Stimulated activated effector memory CD8-positive, alpha-beta T cell treated with anti-CD3 and anti-CD28 coated beads, Interleukin-12 subunit alpha, Interleukin-12 subunit beta, amount 100 ng/mL, for 72 hours (primary cell): ENCODE measurements at regions not wholly inside any gene's neighbourhood (a gene's known extent, or its start where the extent isn't known, plus 50 kb on each side); places are given as distances from the start of the nearest gene placed in this dataset.

ENCODE experiments used
- ATAC-seq: fragments of 150-1000 bp; cut with Tn5 transposase; 2 replicates; pipeline ENCODE4 v1.10.0; 2021
- DNase-seq, 2 donors: peaks; one replicate each; pipeline ENCODE4 v3.0.0; 2021 to 2022; ENCODE audit warnings: low spot score in 2 of 2
- H3K27ac Mint-ChIP-seq: one replicate; pipeline ENCODE4 v1.8.0; 2022; ENCODE audit warnings: mild to moderate bottlenecking, mixed read lengths
- H3K36me3 Mint-ChIP-seq: one replicate; pipeline ENCODE4 v1.8.0; 2022; ENCODE audit warnings: mild to moderate bottlenecking, mixed read lengths
- H3K4me1 Mint-ChIP-seq: one replicate; pipeline ENCODE4 v1.8.0; 2022; ENCODE audit warnings: mixed read lengths
- H3K4me3 Mint-ChIP-seq: one replicate; pipeline ENCODE4 v1.8.0; 2022; ENCODE audit warnings: mild to moderate bottlenecking, mixed read lengths
- H3K9me3 Mint-ChIP-seq: one replicate; pipeline ENCODE4 v1.8.0; 2022; ENCODE audit warnings: mixed read lengths

DNA sequence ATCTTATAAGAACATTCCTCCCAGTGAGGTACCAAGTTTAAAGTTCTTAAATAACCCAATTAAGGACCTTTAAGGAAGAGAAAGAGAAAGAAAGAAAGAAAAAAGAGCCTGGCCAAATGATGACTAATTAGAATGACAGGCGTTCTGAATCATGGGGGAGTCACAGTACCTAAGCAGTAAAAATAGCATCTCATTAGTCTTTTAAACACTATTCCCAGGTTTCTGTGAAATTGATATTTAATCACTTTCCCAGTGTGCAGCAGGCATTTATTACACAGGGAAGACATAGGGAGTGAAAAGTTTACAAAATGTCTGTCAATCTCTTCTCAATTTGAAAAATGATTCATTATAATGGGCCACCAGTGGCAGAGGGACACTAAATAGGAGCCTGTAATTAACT is 251.4 kb upstream of the MANEA start:
- no peak for ATAC-seq
- no peaks in the 10 kb centered on the region for H3K36me3 Mint-ChIP-seq
- peaks cover 3% of the 10 kb centered on the region for H3K9me3 Mint-ChIP-seq
- no peak overlapping the region for H3K27ac Mint-ChIP-seq
- H3K4me1 Mint-ChIP-seq: no peaks in the 10 kb centered on the region
- no peak for DNase-seq
- no peak overlapping the region for H3K4me3 Mint-ChIP-seq

DNA sequence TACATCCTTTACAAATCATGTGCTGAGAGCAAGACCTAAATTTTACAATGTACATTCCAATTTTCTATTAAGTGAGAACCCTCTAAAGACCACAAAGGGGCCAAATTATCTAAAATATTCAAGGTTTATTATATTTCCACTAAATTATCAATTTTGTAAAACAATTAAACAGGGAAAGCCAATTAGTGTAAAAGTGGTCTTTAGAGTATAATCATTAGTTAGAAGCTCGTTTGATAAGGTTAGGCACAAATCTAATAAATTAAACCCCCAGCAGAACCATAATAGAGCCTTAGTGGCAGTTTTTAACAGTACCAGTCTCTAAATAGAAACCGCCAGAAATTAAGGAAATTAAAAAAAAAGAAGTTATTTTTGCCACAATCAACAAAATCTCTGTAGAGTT is 249.1 kb upstream of the MANEA start:
- H3K4me3 Mint-ChIP-seq: no peak overlapping the region
- DNase-seq: no peak
- ATAC-seq: no peak
- H3K9me3 Mint-ChIP-seq: peaks cover 3% of the 10 kb centered on the region
- no peak overlapping the region for H3K27ac Mint-ChIP-seq
- no peaks in the 10 kb centered on the region for H3K36me3 Mint-ChIP-seq
- H3K4me1 Mint-ChIP-seq: no peaks in the 10 kb centered on the region

DNA sequence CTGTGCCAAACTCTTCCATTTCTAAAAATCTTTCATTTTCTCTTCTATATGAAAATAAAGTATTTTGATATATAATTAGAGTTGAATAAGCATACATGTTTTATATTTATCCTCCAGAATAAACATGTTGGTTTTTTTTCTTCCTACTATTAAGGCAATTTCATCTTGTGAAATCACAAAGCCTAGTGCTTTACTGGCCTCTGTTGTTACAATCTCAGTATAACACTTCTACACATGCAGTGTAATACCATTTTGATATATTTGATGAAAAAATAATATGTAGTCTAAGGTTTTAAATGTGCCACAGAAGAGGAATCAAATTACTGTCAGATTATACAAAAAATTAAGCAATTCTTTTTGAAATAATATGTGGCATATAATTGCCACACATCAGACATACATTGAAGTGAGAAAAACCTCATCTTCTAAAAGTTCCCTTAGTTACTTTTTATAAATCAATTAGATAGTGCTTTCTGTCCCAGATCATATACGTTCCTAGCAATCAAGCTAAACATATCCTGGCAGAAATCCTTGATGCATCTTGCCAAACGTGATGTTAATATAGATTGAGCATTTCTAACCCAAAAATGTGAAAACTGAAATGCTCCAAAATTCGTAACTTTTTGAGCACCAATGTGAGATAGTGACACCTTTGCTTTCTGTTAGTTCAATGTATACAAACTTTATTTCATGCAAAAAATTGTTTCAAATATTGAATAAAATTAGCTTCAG is 225.1 kb upstream of the MANEA start:
- Mint-ChIP-seq H3K4me1 (no peaks in the 10 kb centered on the region), H3K36me3 (no peaks in the 10 kb centered on the region), H3K27ac (no peak overlapping the region), H3K4me3 (no peak overlapping the region), H3K9me3 (no peaks in the 10 kb centered on the region)
- no peak for DNase-seq
- no peak for ATAC-seq

DNA sequence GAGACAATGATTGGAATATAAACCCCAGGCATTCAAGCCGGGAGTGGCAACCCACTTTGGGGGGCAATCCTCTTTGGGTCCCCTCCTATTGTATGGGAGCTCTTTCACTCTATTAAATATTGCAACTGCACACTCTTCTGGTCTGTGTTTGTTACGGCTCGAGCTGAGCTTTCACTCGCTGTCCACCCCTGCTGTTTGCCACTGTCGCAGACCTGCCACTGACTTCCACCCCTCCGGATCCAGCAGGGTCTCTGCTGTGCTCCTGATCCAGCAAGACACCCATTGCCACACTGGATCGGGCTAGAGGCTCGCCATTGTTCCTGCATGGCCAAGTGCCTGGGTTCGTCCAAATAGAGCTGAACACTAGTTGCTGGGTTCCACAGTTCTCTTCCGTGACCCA is 222.8 kb upstream of the MANEA start:
- Mint-ChIP-seq H3K9me3 (no peaks in the 10 kb centered on the region), H3K4me3 (no peak overlapping the region), H3K36me3 (no peaks in the 10 kb centered on the region), H3K27ac (no peak overlapping the region), H3K4me1 (no peaks in the 10 kb centered on the region)
- no peak for DNase-seq
- no peak for ATAC-seq

DNA sequence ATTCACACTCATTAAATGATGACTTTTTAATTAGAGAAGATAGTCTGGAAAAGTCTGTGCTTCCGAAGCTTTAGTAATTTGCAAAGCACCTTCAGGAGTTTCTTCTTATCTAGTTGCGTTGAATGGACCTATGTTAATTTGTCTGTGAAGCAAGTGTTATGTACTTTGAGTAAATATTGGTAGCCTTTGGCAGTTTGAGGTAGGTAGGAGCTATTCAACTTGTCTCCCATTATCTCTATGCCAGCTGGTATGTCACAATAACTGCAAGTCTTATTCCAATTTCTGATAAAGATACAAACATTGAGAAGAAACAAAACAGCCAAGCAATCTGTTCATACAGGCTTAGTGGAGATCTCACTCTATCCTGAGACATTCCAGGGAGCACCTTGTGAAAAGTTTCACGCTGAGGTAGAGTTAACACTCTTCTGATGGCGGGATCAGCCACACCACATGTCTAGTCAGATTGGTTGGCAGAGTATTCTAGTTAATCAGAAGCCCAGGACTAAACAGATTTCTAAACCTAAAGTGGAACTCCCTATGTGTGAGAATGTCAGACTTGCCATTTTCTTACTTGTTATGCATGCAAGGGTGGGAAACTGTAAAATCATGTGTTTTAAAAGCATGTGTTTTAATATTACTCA is 219.8 kb upstream of the MANEA start:
- no peak overlapping the region for H3K27ac Mint-ChIP-seq
- no peaks in the 10 kb centered on the region for H3K4me1 Mint-ChIP-seq
- no peaks in the 10 kb centered on the region for H3K9me3 Mint-ChIP-seq
- ATAC-seq (no peak), DNase-seq (no peak)
- no peak overlapping the region for H3K4me3 Mint-ChIP-seq
- no peaks in the 10 kb centered on the region for H3K36me3 Mint-ChIP-seq

DNA sequence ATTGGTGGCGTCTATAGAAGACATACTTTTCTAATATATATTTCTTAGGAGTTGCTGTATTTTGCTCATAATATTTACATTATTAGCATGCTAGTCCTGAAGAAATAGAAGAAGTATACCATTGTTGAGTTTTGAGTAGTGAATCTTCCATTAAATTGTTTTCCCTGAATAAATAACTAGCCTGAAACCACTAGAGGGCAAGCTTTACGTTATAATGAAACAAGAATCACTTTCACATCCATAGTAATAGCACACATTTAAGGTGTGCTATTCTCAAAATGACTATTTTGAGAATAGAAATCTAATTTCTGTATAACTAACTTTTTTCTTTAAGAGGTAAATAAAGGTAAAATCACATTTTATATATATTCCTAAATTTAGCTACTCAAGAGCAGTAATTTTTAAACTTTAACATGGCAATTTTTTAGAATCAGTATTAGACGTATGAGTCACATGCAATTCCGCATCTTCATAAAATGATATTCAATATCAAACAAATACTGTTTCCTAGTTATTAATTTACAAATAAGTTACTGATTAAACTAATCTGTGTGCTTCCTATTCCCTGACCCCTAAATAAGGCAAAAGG is 213.2 kb upstream of the MANEA start:
- Mint-ChIP-seq H3K36me3 (no peaks in the 10 kb centered on the region), H3K4me3 (no peak overlapping the region), H3K9me3 (no peaks in the 10 kb centered on the region), H3K27ac (no peak overlapping the region), H3K4me1 (no peaks in the 10 kb centered on the region)
- ATAC-seq: no peak
- no peak for DNase-seq

DNA sequence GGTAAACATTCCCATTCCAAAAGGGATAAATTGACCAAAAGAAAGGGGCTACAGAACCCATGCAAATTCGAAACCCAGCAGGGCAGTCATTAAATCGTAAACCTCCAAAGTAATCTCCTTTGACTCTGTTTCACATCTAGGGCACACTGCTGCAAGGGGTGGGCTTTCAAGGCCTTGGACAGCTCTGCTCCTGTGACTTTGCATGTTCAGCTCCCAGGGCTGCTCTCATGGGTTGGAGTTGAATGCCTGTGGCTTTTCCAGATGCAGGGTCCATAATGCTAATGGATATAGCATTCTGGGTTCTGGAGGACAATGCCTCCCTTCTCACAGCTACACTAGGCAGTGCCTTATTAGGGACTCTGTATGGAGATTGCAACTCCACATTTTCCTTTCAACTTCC is 211.9 kb upstream of the MANEA start:
- no peak overlapping the region for H3K4me3 Mint-ChIP-seq
- no peaks in the 10 kb centered on the region for H3K36me3 Mint-ChIP-seq
- no peaks in the 10 kb centered on the region for H3K9me3 Mint-ChIP-seq
- ATAC-seq (peak; percentile 19), DNase-seq (no peak)
- no peak overlapping the region for H3K27ac Mint-ChIP-seq
- H3K4me1 Mint-ChIP-seq: no peaks in the 10 kb centered on the region

DNA sequence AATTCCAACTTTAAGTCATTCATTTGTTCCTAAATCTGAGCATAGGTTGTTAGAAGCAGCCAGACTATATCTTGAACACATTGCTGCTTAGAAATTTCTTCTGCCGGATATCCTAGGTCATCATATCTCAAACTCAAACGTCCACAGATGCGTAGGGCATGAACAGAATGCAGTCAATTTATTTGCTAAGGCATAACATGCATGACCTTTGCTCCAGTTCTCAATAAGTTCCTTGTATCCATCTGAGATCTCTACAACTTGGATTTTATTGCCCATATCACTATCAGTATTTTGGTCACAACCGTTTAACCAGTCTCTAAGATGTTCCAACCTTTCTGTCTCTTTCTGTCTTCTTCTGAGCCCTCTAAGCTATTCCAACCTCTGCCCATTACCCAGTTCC is 210.9 kb upstream of the MANEA start:
- Mint-ChIP-seq H3K4me3 (no peak overlapping the region), H3K4me1 (no peaks in the 10 kb centered on the region), H3K36me3 (no peaks in the 10 kb centered on the region), H3K9me3 (no peaks in the 10 kb centered on the region), H3K27ac (no peak overlapping the region)
- no peak for DNase-seq
- ATAC-seq: no peak

DNA sequence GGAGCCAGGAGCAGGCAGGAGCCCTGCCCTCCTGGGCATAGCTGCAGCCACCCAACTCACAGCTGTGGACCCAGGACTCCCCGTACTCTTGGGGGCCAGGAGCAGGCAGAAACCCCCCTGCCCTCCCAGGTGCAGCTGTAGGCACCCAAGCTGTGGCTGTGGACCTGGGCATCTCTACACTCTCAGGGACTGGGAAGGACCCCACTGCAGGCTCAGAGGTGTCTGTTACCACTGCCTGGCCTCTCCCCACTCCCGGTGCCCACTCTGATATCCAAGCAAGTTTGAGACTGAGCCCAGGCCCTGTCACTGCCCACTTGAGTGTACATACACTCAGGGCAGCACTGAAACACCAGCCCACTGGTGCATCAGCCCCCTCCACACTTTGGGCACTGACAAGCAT is 193.5 kb upstream of the MANEA start:
- no peaks in the 10 kb centered on the region for H3K36me3 Mint-ChIP-seq
- H3K9me3 Mint-ChIP-seq: peaks cover 3% of the 10 kb centered on the region
- no peak overlapping the region for H3K27ac Mint-ChIP-seq
- DNase-seq (no peak), ATAC-seq (peak; percentile 48)
- no peaks in the 10 kb centered on the region for H3K4me1 Mint-ChIP-seq
- H3K4me3 Mint-ChIP-seq: no peak overlapping the region

DNA sequence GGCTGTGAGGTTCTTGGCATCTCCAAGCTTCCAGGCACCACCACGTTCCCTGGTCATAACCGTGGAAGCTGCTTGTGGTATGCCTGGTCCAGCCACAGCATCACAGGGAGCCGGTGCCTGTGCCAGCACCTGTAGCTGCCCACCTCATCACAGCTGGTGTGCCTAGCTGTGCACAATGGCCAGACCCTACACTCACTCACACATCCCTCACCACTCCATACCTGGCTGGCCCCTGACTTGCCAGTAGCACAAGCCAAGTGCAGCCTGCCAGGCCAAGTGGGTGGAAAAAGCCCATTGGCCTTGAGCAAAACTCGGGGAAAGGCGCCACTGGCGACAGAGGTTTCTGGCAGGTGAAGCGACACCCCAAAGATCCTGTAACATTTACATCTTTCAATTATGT is 192.3 kb upstream of the MANEA start:
- Mint-ChIP-seq H3K27ac (no peak overlapping the region), H3K9me3 (no peaks in the 10 kb centered on the region), H3K4me3 (no peak overlapping the region), H3K4me1 (no peaks in the 10 kb centered on the region), H3K36me3 (no peaks in the 10 kb centered on the region)
- ATAC-seq: peak; percentile 37
- no peak for DNase-seq

DNA sequence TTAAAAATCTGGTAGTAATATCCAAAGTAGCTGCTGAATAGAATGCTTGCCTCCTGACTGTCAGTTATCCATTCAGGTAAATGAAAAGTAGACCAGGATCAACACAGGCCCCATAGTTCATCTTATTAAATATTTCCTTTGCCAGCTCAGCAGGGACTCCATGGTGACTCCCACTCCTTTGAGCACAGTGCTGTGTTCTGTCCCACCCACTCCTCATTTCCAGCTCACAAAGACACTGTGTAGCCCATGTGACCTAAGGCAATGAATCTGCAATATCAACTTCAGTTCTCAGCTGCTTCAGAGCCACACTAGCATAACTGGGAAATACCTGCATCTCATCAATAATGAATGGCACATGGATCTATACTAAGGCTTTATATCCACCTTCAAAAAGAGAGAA is 189.5 kb upstream of the MANEA start:
- no peaks in the 10 kb centered on the region for H3K36me3 Mint-ChIP-seq
- no peak for DNase-seq
- no peak overlapping the region for H3K27ac Mint-ChIP-seq
- H3K9me3 Mint-ChIP-seq: no peaks in the 10 kb centered on the region
- ATAC-seq: peak; percentile 9
- no peak overlapping the region for H3K4me3 Mint-ChIP-seq
- no peaks in the 10 kb centered on the region for H3K4me1 Mint-ChIP-seq

DNA sequence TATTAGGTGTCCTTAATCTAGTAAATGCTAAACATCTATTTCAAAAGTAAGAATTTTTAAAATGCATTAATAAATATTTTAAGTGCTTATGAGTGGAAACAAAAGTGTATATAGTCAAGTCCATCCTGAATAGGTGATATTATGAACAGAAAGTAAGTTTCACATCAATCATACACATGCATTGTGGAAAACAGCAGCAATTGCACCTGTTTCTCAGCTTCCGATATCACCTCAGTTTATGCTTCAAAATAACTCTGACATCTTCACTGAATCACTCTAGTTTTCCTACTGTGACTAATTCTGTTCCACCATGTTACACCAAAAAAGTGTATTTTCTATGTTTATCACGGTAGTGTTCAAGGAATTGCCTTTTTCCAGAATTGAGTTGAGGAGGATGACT is 172.6 kb upstream of the MANEA start:
- Mint-ChIP-seq H3K9me3 (no peaks in the 10 kb centered on the region), H3K4me1 (no peaks in the 10 kb centered on the region)
- no peak for ATAC-seq

DNA sequence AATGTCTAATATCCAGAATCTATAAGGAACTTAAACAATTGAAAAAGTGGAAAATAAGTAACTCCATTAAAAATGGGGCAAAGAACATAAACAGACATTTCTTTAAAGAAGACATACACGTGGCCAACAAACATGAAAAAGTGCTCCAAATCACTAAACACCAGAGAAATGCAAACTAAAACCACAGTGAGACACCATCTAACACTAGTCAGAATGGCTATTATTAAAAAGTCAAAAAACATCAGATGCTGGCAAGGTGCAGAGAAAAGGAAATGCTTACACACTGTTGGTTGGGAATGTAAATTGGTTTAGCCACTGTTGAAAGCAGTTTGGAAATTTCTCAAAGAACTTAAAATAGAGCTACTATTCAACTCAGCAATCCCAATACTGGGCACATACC is 169.2 kb upstream of the MANEA start:
- H3K36me3 Mint-ChIP-seq: no peaks in the 10 kb centered on the region
- no peak overlapping the region for H3K4me3 Mint-ChIP-seq
- ATAC-seq: no peak
- no peak for DNase-seq
- H3K4me1 Mint-ChIP-seq: no peaks in the 10 kb centered on the region
- no peaks in the 10 kb centered on the region for H3K9me3 Mint-ChIP-seq
- no peak overlapping the region for H3K27ac Mint-ChIP-seq

More for the DNA sequence above, 172.6 kb upstream of the MANEA start:
- Mint-ChIP-seq H3K4me3 (no peak overlapping the region), H3K27ac (no peak overlapping the region), H3K36me3 (no peaks in the 10 kb centered on the region)
- no peak for DNase-seq

DNA sequence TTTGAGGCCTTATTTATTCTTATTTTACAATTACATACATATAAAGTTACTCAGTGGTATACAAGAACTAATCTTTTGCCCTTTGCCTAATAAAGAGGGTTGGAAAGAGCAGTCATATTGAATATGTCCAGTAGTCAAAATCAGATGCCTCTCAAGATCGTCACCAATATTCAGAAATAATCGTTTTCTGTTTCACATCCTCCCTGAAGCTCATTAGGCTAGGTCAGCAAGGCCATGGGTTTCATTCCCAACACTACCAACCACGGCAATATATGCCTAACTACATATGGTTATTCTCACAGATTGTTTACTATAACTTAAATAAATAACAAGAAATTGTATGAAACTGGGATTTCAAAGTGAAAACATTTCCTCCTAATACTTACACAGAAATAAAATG is 167.2 kb upstream of the MANEA start:
- no peak overlapping the region for H3K4me3 Mint-ChIP-seq
- H3K36me3 Mint-ChIP-seq: no peaks in the 10 kb centered on the region
- H3K4me1 Mint-ChIP-seq: no peaks in the 10 kb centered on the region
- ATAC-seq (no peak), DNase-seq (no peak)
- H3K9me3 Mint-ChIP-seq: no peaks in the 10 kb centered on the region
- no peak overlapping the region for H3K27ac Mint-ChIP-seq

DNA sequence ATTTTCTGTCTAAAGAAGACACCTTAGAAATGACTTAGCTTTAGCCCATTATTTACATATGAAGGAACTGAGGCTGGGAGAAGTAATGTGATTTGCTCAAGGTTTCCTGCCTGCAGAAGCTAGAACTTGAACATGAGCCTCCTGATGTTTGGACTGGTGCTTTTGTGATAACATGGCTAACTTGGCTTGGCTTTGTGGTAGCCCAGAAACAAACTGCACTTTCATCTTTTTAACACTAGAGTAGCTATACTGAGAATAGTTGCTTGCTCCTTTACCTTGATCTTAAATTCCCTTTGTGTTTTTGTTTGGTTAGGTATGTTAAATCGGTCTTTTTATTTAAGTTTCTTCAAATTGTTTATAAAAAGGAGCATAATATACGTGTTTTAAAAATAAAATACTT is 163.5 kb upstream of the MANEA start:
- Mint-ChIP-seq H3K4me3 (no peak overlapping the region), H3K27ac (no peak overlapping the region), H3K9me3 (no peaks in the 10 kb centered on the region), H3K36me3 (no peaks in the 10 kb centered on the region), H3K4me1 (no peaks in the 10 kb centered on the region)
- ATAC-seq (no peak), DNase-seq (no peak)

DNA sequence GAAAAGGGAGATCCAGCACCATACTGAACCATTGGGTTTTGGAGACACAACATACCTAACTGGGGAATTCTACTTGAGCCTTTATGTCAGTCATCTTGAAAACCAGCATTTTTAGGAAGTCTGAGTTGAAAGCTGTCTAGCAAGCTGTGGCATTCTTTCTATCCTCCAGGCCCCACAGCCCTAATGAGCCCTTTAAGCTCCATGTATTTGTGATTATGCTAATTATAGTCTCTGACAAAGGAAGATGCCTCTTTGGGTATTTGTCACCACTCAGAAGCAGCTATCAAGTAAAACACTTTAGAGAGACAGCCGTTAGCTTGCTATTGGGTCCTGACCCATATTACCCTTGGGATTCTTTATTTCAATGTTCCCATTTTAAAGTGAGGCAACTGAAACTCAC is 159.5 kb upstream of the MANEA start:
- Mint-ChIP-seq H3K36me3 (no peaks in the 10 kb centered on the region), H3K4me1 (no peaks in the 10 kb centered on the region), H3K9me3 (peaks cover 3% of the 10 kb centered on the region), H3K27ac (no peak overlapping the region), H3K4me3 (no peak overlapping the region)
- no peak for ATAC-seq
- no peak for DNase-seq
